Fibroblast of pulmonary artery (primary cell): ENCODE measurements at regions not wholly inside any gene's neighbourhood (a gene's known extent, or its start where the extent isn't known, plus 50 kb on each side); places are given as distances from the start of the nearest gene placed in this dataset.

ENCODE experiments used
- DNase-seq: peaks from one replicate; pipeline ENCODE4 v3.0.0-alpha.2; 2010; ENCODE audit warnings: low read depth
- H3K4me3 ChIP-seq: replicated peaks from 2 replicates; pipeline ENCODE4 v1.5.1; 2011; ENCODE audit warnings: low read depth, mild to moderate bottlenecking, control low read depth, low read length, moderate library complexity
- CTCF ChIP-seq: IDR thresholded peaks from 2 replicates; pipeline ENCODE4 v1.5.1; 2011; ENCODE audit warnings: mild to moderate bottlenecking, control low read depth, low read length, inconsistent platforms; ENCODE audit errors: missing control alignments

- peak; percentile 16 for DNase-seq
- no peak overlapping the region for H3K4me3 ChIP-seq
- TF ChIP-seq CTCF: no peak
These were observed 2689.7 kb downstream of the PCDH9 start for GRCh38 chr13:64540468-64540867.

- TF ChIP-seq CTCF: no peak
- DNase-seq: no peak
- no peak overlapping the region for H3K4me3 ChIP-seq
These were observed 2691.4 kb downstream of the PCDH9 start for GRCh38 chr13:64538711-64539110.

- TF ChIP-seq CTCF: no peak
- DNase-seq: no peak
- no peak overlapping the region for H3K4me3 ChIP-seq
These were observed 2695.8 kb downstream of the PCDH9 start for GRCh38 chr13:64534302-64534701.

- DNase-seq: no peak
- no peak for TF ChIP-seq CTCF
- H3K4me3 ChIP-seq: no peak overlapping the region
These were observed 2698.7 kb downstream of the PCDH9 start for GRCh38 chr13:64531400-64531799.

- peak; percentile 66 for TF ChIP-seq CTCF
- no peak overlapping the region for H3K4me3 ChIP-seq
- DNase-seq: peak; percentile 26
These were observed 2700.2 kb downstream of the PCDH9 start for GRCh38 chr13:64529874-64530485.

- no peak for DNase-seq
- H3K4me3 ChIP-seq: no peak overlapping the region
- TF ChIP-seq CTCF: no peak
These were observed 2701.3 kb downstream of the PCDH9 start for GRCh38 chr13:64528838-64529237.

- no peak for TF ChIP-seq CTCF
- H3K4me3 ChIP-seq: no peak overlapping the region
- DNase-seq: no peak
These were observed 2702.6 kb downstream of the PCDH9 start for GRCh38 chr13:64527561-64527960.
